ENCODE measurements at regions not wholly inside any gene's neighbourhood (a gene's known extent, or its start where the extent isn't known, plus 50 kb on each side); places are given as distances from the start of the nearest gene placed in this dataset.
"Not testable (repeated sequence)": the region's sequence is repeated elsewhere in the genome, so short reads cannot be mapped to it uniquely, and the experiment has no call there.

DNA sequence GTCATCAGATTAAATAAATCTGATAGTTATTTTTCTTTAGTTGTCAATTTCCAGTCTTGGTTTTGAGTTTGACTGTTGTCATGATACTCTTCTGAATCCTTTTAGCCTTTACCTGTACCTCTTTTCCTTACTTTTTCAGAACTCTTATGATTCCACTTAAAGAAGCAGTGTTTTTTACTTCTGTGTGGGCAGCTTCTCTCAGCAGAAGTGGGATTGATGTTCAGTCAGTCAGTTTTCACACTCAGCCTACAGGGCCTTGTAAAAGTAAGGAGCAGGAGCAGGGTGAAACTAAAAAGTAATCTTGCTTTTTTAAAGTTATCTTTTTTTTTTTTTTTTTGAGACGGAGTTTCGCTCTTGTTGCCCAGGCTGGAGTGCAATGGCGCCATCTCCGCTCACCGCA is 75.1 kb downstream of the HAUS1 start:
- no peak overlapping the region for H3K4me3 ChIP-seq (ENCODE audit: low read length)
- 94% methylated on average over 5 of the region's 5 CpGs for WGBS
- H3K36me3 ChIP-seq (ENCODE audit: insufficient read depth, low read length) = no peaks in the 10 kb centered on the region
- H3K9ac ChIP-seq (ENCODE audit: low read depth, low read length) = no peak overlapping the region
- no peaks in the 10 kb centered on the region for H3K27me3 ChIP-seq (ENCODE audit: insufficient read depth, low read length)
- peaks cover 14% of the 10 kb centered on the region for H3K4me1 ChIP-seq (ENCODE audit: insufficient read depth, low read length)
- H3K9me3 ChIP-seq (ENCODE audit: insufficient read depth, low read depth, low read length) = no peaks in the 10 kb centered on the region
- H3K27ac ChIP-seq (ENCODE audit: low read depth, low read length) = no peak overlapping the region

DNA sequence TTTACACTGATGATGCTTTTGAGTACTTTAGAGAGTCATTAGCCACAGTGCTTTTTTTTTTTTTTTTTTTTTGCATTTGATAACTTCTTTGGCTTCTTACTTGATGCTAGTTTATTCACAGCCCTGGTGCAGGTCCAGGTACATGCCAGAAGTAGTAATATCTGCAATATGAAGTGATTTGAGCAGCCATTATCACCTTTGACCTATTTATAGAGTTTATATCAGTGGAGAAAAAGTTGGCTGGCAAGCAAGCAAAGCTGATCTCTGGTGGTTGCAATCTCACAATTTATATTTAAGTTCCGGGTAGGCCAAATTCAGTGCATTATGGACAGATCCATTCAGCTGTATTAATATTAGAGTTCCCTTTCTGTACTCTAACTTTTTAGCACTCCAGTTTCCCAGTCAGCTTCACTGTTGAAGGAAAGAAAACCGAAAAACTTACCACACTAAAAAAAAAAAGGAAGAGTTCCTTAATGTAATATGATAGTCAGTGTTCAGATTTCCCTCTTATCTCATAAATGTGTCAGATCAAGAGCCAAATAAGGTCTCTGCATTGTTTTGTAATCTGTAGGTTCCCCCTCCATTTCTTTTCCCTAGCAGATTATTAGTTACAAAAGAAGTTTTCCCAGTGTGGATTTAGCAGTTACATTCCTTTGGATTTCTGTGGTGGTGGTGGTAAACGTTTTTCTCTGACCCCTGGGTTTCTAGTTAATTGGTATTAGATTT is 78.6 kb downstream of the HAUS1 start:
- Histone ChIP-seq H3K9ac (ENCODE audit: low read depth, low read length) (no peak overlapping the region), H3K27me3 (ENCODE audit: insufficient read depth, low read length) (no peaks in the 10 kb centered on the region), H3K36me3 (ENCODE audit: insufficient read depth, low read length) (no peaks in the 10 kb centered on the region), H3K9me3 (ENCODE audit: insufficient read depth, low read depth, low read length) (no peaks in the 10 kb centered on the region), H3K4me1 (ENCODE audit: insufficient read depth, low read length) (peaks cover 22% of the 10 kb centered on the region), H3K4me3 (ENCODE audit: low read length) (no peak overlapping the region), H3K27ac (ENCODE audit: low read depth, low read length) (no peak overlapping the region)
- 100% methylated on average over 1 of the region's 3 CpGs for WGBS

DNA sequence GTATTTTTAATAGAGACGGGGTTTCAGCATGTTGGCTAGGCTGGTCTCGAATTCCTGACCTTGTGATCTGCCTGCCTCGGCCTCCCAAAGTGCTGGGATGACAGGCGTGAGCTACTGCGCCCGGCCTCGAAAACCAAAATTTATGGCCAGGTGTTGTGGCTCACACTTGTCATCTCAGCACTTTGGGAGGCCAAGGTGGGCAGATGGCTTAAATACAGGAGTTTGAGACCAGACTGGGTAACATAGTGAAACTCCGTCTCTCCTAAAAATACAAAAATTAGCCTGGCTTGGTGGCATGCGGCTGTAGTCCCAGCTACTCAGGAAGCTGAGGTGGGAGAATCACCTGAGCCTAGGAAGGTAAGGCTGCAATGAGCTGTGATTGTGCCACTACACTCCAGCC is 80.1 kb downstream of the HAUS1 start:
- not testable (repeated sequence) for H3K27ac ChIP-seq (ENCODE audit: low read depth, low read length); H3K9me3 ChIP-seq (ENCODE audit: insufficient read depth, low read depth, low read length); H3K4me3 ChIP-seq (ENCODE audit: low read length); H3K36me3 ChIP-seq (ENCODE audit: insufficient read depth, low read length); H3K27me3 ChIP-seq (ENCODE audit: insufficient read depth, low read length)
- 93% methylated on average over 9 of the region's 9 CpGs for WGBS
- H3K9ac ChIP-seq (ENCODE audit: low read depth, low read length) = 0 out of 2 replicates have a peak overlapping the region, but pooled peaks have one; percentile 9
- peaks cover 22% of the 10 kb centered on the region for H3K4me1 ChIP-seq (ENCODE audit: insufficient read depth, low read length)

DNA sequence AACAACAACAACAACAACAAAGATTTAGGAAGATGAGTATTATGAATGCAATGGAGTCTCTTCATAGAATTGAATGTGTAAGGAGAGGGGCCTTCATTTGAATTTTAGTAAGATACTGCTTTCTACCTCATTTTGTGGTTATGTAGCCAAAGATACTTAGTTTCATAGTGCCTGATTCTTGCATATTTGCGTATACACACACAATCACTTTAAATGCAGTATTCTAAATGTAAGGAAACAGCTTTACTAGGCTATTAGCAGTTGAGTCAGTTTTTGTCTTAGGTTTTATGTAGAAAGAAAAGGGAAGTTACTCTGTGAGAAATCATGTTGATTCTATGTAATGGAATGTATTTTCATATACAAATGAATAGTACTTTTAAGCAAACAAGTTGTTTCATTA is 80.5 kb downstream of the HAUS1 start:
- Histone ChIP-seq H3K4me3 (ENCODE audit: low read length) (no peak overlapping the region), H3K27ac (ENCODE audit: low read depth, low read length) (no peak overlapping the region; the same call in 1 of the 2 replicates), H3K9ac (ENCODE audit: low read depth, low read length) (0 out of 2 replicates have a peak overlapping the region, but pooled peaks have one; percentile 9), H3K36me3 (ENCODE audit: insufficient read depth, low read length) (no peaks in the 10 kb centered on the region), H3K27me3 (ENCODE audit: insufficient read depth, low read length) (no peaks in the 10 kb centered on the region), H3K9me3 (ENCODE audit: insufficient read depth, low read depth, low read length) (no peaks in the 10 kb centered on the region), H3K4me1 (ENCODE audit: insufficient read depth, low read length) (peaks cover 22% of the 10 kb centered on the region)
- 86% methylated on average over 1 of the region's 1 CpG for WGBS

DNA sequence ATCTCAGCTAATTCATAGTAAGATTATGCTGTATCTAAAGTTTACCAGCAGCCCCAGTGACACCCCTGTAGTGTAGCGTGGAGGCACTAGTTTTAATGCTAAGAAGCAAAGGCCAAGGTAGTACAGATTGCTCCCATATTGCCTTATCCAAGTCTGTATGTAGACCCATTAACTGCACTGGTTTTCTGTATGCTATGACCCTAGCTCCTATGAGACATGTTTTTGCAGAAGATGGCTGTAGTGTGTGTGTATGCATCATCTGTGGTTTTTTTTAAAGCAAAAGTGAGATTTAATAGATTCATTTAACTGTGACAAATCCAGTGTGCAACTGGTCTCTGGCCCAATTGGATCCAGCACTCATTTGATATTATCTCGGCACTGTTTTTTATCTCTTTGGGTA is 86.5 kb downstream of the HAUS1 start:
- no peaks in the 10 kb centered on the region for H3K4me1 ChIP-seq (ENCODE audit: insufficient read depth, low read length)
- WGBS = 100% methylated on average over 2 of the region's 2 CpGs
- H3K27me3 ChIP-seq (ENCODE audit: insufficient read depth, low read length) = no peaks in the 10 kb centered on the region
- no peak overlapping the region for H3K9ac ChIP-seq (ENCODE audit: low read depth, low read length)
- no peak overlapping the region for H3K4me3 ChIP-seq (ENCODE audit: low read length)
- no peak overlapping the region for H3K27ac ChIP-seq (ENCODE audit: low read depth, low read length)
- no peaks in the 10 kb centered on the region for H3K36me3 ChIP-seq (ENCODE audit: insufficient read depth, low read length)
- no peaks in the 10 kb centered on the region for H3K9me3 ChIP-seq (ENCODE audit: insufficient read depth, low read depth, low read length)

DNA sequence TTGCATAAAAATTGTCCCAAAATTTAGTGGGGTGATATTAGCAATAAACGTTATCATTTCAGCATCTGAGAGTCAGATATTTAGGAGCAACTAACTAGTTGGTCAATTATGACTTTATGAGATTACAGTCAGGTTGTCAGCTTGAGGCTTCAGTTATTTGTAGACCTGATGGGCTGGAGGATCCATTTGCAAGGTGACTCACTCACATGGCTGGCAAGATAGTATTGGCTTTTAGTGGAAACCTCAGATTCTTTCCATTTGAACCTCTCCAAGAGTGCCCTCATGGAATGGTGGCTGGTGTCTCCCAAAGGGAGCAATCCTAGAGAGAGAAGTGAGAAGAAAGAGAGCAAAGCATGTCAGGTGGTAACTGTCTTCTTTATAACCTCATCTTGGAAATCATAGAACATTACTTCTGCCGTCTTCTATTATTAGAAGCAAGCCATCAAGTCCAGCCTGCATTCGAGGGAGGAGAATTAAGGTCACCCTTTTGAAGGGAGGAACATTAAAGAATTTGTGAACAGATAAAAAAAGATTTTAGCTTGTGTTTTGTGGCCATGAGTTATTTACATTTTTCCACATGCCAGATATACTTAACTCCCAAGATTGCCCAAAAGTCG is 92.5 kb downstream of the HAUS1 start:
- Histone ChIP-seq H3K9me3 (ENCODE audit: insufficient read depth, low read depth, low read length) (no peaks in the 10 kb centered on the region), H3K27me3 (ENCODE audit: insufficient read depth, low read length) (no peaks in the 10 kb centered on the region), H3K4me3 (ENCODE audit: low read length) (no peak overlapping the region), H3K9ac (ENCODE audit: low read depth, low read length) (no peak overlapping the region), H3K36me3 (ENCODE audit: insufficient read depth, low read length) (no peaks in the 10 kb centered on the region), H3K27ac (ENCODE audit: low read depth, low read length) (no peak overlapping the region), H3K4me1 (ENCODE audit: insufficient read depth, low read length) (no peaks in the 10 kb centered on the region)
- WGBS = 95% methylated on average over 4 of the region's 4 CpGs

DNA sequence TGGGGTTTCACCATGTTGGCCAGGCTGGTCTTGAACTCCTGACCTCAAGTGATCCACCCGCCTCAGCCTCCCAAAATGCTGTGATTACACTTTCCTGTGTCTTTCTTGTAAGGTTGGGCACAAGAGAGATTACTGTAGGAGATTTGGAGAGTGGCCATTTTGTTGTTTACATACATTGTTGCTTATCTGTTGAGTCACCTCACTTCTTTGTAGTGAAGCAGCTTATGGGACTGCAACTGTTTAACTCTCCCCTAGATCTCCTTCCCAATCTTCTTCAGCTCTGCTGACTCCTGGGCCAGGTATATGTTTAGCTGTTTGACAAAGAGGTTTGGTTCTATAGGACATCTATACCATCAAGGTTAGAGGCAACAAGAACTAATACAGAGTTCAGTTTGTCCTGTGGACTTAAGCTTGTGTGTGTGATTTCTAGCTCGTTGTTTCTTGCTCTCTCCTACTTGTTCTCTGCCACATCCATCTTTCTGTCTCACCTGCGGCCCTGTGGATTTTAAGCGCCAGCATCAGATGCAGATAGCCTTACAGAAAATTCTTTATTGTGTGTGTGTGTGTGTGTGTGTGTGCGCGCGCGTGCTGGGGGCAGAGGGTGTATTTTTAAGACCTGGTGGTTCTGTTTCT is 95.4 kb downstream of the HAUS1 start:
- Histone ChIP-seq H3K4me1 (ENCODE audit: insufficient read depth, low read length) (peaks cover 4% of the 10 kb centered on the region; the same call in 1 of the 2 replicates), H3K27me3 (ENCODE audit: insufficient read depth, low read length) (no peaks in the 10 kb centered on the region), H3K9ac (ENCODE audit: low read depth, low read length) (0 out of 2 replicates have a peak overlapping the region, but pooled peaks have one; percentile 22), H3K4me3 (ENCODE audit: low read length) (no peak overlapping the region), H3K9me3 (ENCODE audit: insufficient read depth, low read depth, low read length) (no peaks in the 10 kb centered on the region), H3K27ac (ENCODE audit: low read depth, low read length) (0 out of 2 replicates have a peak overlapping the region, but pooled peaks have one; percentile 54), H3K36me3 (ENCODE audit: insufficient read depth, low read length) (no peaks in the 10 kb centered on the region)
- 84% methylated on average over 8 of the region's 8 CpGs for WGBS

DNA sequence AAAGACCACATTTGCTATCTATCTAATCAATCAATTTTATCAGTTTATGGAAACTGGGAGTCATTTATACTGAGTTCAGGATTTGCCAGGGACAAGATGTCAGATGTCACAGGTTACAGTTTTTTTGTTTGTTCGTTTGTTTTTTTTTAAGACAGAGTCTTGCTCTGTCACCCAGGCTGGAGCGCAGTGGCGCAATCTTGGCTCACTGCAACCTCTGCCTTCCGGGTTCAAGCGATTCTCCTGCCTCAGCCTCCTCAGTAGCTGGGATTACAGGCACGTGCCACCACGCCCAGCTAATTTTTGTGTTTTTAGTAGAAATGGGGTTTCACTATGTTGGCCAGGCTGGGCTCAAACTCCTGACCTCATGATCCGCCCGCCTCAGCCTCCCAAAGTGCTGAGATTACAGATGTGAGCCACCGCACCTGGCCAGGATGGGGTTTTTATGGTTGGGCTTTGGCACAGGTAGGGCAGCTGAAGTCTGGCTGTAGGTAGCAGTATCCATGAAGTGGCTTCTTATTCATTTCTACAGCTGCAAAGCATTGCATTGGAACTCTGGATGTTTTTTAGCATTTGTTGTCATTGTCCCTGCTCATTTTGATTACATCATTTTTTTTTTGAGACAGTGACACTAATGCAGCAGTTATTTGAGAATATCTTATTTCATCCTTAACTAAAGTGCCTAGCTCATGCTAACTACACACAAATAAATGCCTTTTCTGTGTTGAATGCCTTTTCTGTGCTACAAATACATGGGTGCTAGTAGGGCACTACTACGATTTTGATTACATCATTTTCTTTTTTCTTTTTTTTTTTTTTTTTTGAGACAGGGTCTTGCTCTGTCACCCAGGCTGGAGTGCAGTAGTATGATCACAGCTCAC is 96.2 kb downstream of the HAUS1 start:
- not testable (repeated sequence) for H3K27ac ChIP-seq (ENCODE audit: low read depth, low read length); H3K9ac ChIP-seq (ENCODE audit: low read depth, low read length); H3K36me3 ChIP-seq (ENCODE audit: insufficient read depth, low read length); H3K4me1 ChIP-seq (ENCODE audit: insufficient read depth, low read length); H3K9me3 ChIP-seq (ENCODE audit: insufficient read depth, low read depth, low read length); H3K4me3 ChIP-seq (ENCODE audit: low read length); H3K27me3 ChIP-seq (ENCODE audit: insufficient read depth, low read length)
- 96% methylated on average over 11 of the region's 11 CpGs for WGBS

DNA sequence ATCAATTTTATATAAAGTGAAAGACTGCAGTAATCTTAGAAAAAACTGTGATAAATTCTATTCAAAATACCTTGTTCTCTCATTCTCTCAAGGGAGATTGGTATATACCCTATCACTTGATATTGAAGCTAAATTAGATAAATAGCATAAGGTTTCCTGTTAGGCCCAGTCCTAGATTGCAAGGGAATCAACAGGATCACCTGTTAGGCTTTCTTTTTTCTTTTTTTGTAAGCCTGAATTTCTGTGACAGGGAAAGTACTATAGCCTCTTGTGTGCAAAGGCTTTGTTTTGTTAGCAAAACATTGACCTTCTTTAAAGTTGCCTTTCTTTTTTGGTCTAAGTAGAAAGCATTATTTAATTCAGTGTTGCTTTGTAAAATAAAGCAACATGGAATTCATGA is 100.0 kb downstream of the HAUS1 start:
- Histone ChIP-seq H3K27ac (ENCODE audit: low read depth, low read length) (no peak overlapping the region), H3K4me3 (ENCODE audit: low read length) (no peak overlapping the region), H3K27me3 (ENCODE audit: insufficient read depth, low read length) (no peaks in the 10 kb centered on the region), H3K9ac (ENCODE audit: low read depth, low read length) (no peak overlapping the region), H3K4me1 (ENCODE audit: insufficient read depth, low read length) (peaks cover 4% of the 10 kb centered on the region; the same call in 1 of the 2 replicates), H3K9me3 (ENCODE audit: insufficient read depth, low read depth, low read length) (no peaks in the 10 kb centered on the region), H3K36me3 (ENCODE audit: insufficient read depth, low read length) (no peaks in the 10 kb centered on the region)

DNA sequence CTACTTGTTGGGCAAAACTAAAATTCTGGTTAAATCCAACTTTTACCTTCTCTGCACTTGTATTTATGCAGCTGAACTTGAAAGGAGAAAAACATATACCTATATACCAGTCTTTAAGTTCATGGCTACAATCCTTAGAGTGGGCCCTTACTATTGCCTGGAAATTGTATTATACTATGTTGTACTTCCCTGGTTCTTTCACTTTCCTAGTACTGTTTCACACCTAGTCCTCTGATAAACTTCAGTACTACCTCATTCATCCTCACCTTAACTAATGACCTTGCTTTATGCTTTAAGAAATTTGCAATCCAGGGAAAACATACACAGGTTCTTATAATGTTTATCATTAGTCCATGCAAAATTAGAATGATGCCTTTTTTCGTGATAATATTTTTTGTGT is 103.8 kb downstream of the HAUS1 start:
- 0% methylated on average over 1 of the region's 1 CpG for WGBS
- Histone ChIP-seq H3K27me3 (ENCODE audit: insufficient read depth, low read length) (no peaks in the 10 kb centered on the region), H3K36me3 (ENCODE audit: insufficient read depth, low read length) (no peaks in the 10 kb centered on the region), H3K4me1 (ENCODE audit: insufficient read depth, low read length) (peaks cover 4% of the 10 kb centered on the region; the same call in 1 of the 2 replicates), H3K9me3 (ENCODE audit: insufficient read depth, low read depth, low read length) (no peaks in the 10 kb centered on the region), H3K4me3 (ENCODE audit: low read length) (no peak overlapping the region), H3K9ac (ENCODE audit: low read depth, low read length) (no peak overlapping the region), H3K27ac (ENCODE audit: low read depth, low read length) (no peak overlapping the region)

DNA sequence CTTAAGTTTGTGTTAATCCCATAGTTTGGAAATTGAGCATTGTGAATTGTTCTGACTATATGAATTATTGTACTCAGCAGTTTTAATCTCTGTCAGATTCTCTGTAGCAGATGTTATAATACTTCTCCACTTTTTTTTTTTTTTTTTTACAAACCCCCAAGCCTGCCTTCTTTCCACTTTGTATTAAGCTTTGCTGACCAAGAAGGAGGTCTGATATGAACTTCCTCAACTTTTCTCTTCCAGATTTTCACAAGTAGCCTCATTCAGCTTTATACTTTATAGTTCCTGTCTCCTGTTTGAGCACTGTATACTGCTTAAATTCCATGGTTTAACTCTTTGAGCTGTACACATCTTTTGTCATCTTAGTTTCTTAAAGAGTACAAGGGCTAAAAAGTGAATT is 105.0 kb downstream of the HAUS1 start:
- no peak overlapping the region for H3K27ac ChIP-seq (ENCODE audit: low read depth, low read length)
- H3K4me3 ChIP-seq (ENCODE audit: low read length) = no peak overlapping the region
- peaks cover 2% of the 10 kb centered on the region; the same call in 1 of the 2 replicates for H3K4me1 ChIP-seq (ENCODE audit: insufficient read depth, low read length)
- H3K9ac ChIP-seq (ENCODE audit: low read depth, low read length) = no peak overlapping the region
- no peaks in the 10 kb centered on the region for H3K27me3 ChIP-seq (ENCODE audit: insufficient read depth, low read length)
- H3K36me3 ChIP-seq (ENCODE audit: insufficient read depth, low read length) = no peaks in the 10 kb centered on the region
- H3K9me3 ChIP-seq (ENCODE audit: insufficient read depth, low read depth, low read length) = no peaks in the 10 kb centered on the region

All from HUES64 (cell line).